T-helper 2 cell treated with Interferon-gamma antibody and Interleukin-4, amounts not matched to agents 5 μg/mL and 100 μg/mL, for 36 hours (primary cell): ENCODE measurements at regions not wholly inside any gene's neighbourhood (a gene's known extent, or its start where the extent isn't known, plus 50 kb on each side); places are given as distances from the start of the nearest gene placed in this dataset.
A peak's percentile ranks its signal among the peaks of the same experiment; 100 is the strongest.

ENCODE experiments used
- DNase-seq: peaks from one replicate; pipeline ENCODE4 v3.0.0; 2021; ENCODE audit warnings: low spot score
- H3K27ac Mint-ChIP-seq: one replicate; pipeline ENCODE4 v1.8.0; 2021; ENCODE audit warnings: mild to moderate bottlenecking, mixed read lengths
- H3K27me3 Mint-ChIP-seq: one replicate; pipeline ENCODE4 v1.8.0; 2021; ENCODE audit warnings: low read depth, mixed read lengths
- H3K36me3 Mint-ChIP-seq: one replicate; pipeline ENCODE4 v1.8.0; 2021; ENCODE audit warnings: low read depth, mixed read lengths
- H3K4me1 Mint-ChIP-seq: one replicate; pipeline ENCODE4 v1.8.0; 2021; ENCODE audit warnings: low read depth, mixed read lengths
- H3K4me3 Mint-ChIP-seq: one replicate; pipeline ENCODE4 v1.8.0; 2022; ENCODE audit warnings: mild to moderate bottlenecking, moderate library complexity, mixed read lengths
- H3K9me3 Mint-ChIP-seq: one replicate; pipeline ENCODE4 v1.8.0; 2021; ENCODE audit warnings: mixed read lengths

GRCh38 chr6:25035512-25036435, 100.0 kb upstream of the RIPOR2 start:
- DNase-seq: no peak
- Mint-ChIP-seq H3K4me3 (peak overlapping the region; percentile 89), H3K36me3 (peaks cover 9% of the 10 kb centered on the region), H3K27ac (peak overlapping the region; percentile 91), H3K27me3 (no peaks in the 10 kb centered on the region), H3K4me1 (peaks cover 54% of the 10 kb centered on the region), H3K9me3 (no peaks in the 10 kb centered on the region)

GRCh38 chr6:25036461-25036860, 100.7 kb upstream of the RIPOR2 start:
- peaks cover 61% of the 10 kb centered on the region for H3K4me1 Mint-ChIP-seq
- no peak for DNase-seq
- H3K9me3 Mint-ChIP-seq: no peaks in the 10 kb centered on the region
- H3K4me3 Mint-ChIP-seq: peak overlapping the region; percentile 89
- peak overlapping the region; percentile 91 for H3K27ac Mint-ChIP-seq
- H3K27me3 Mint-ChIP-seq: no peaks in the 10 kb centered on the region
- H3K36me3 Mint-ChIP-seq: peaks cover 10% of the 10 kb centered on the region

GRCh38 chr6:25038300-25038699, 102.5 kb upstream of the RIPOR2 start:
- Mint-ChIP-seq H3K4me1 (peaks cover 67% of the 10 kb centered on the region), H3K27me3 (no peaks in the 10 kb centered on the region), H3K36me3 (peaks cover 7% of the 10 kb centered on the region), H3K4me3 (peak overlapping the region; percentile 43), H3K27ac (peak overlapping the region; percentile 31), H3K9me3 (no peaks in the 10 kb centered on the region)
- no peak for DNase-seq

GRCh38 chr6:25038999-25039398, 103.2 kb upstream of the RIPOR2 start:
- Mint-ChIP-seq H3K27me3 (no peaks in the 10 kb centered on the region), H3K36me3 (peaks cover 7% of the 10 kb centered on the region), H3K9me3 (no peaks in the 10 kb centered on the region), H3K4me1 (peaks cover 65% of the 10 kb centered on the region), H3K4me3 (peak overlapping the region; percentile 58), H3K27ac (peak overlapping the region; percentile 72)
- no peak for DNase-seq

GRCh38 chr6:25041485-25042035, 105.8 kb upstream of the RIPOR2 start:
- H3K4me1 Mint-ChIP-seq: peaks cover 48% of the 10 kb centered on the region
- peaks cover 7% of the 10 kb centered on the region for H3K36me3 Mint-ChIP-seq
- peak overlapping the region; percentile 95 for H3K4me3 Mint-ChIP-seq
- no peaks in the 10 kb centered on the region for H3K9me3 Mint-ChIP-seq
- DNase-seq: no peak
- peak overlapping the region; percentile 94 for H3K27ac Mint-ChIP-seq
- no peaks in the 10 kb centered on the region for H3K27me3 Mint-ChIP-seq

GRCh38 chr6:25042036-25042521, 106.3 kb upstream of the RIPOR2 start:
- Mint-ChIP-seq H3K36me3 (peaks cover 7% of the 10 kb centered on the region), H3K4me1 (peaks cover 46% of the 10 kb centered on the region), H3K4me3 (peak overlapping the region; percentile 95), H3K9me3 (no peaks in the 10 kb centered on the region), H3K27me3 (no peaks in the 10 kb centered on the region), H3K27ac (peak overlapping the region; percentile 94)
- DNase-seq: no peak

- peaks cover 7% of the 10 kb centered on the region for H3K36me3 Mint-ChIP-seq
- DNase-seq: no peak
- peak overlapping the region; percentile 95 for H3K4me3 Mint-ChIP-seq
- peaks cover 43% of the 10 kb centered on the region for H3K4me1 Mint-ChIP-seq
- peak overlapping the region; percentile 94 for H3K27ac Mint-ChIP-seq
- no peaks in the 10 kb centered on the region for H3K9me3 Mint-ChIP-seq
- no peaks in the 10 kb centered on the region for H3K27me3 Mint-ChIP-seq
Observed at GRCh38 chr6:25042536-25042935, 106.8 kb upstream of the RIPOR2 start.

- no peak overlapping the region for H3K27ac Mint-ChIP-seq
- DNase-seq: no peak
- H3K4me1 Mint-ChIP-seq: peaks cover 41% of the 10 kb centered on the region
- no peaks in the 10 kb centered on the region for H3K9me3 Mint-ChIP-seq
- H3K27me3 Mint-ChIP-seq: no peaks in the 10 kb centered on the region
- no peak overlapping the region for H3K4me3 Mint-ChIP-seq
- H3K36me3 Mint-ChIP-seq: peaks cover 5% of the 10 kb centered on the region
Observed at GRCh38 chr6:25042984-25043725, 107.4 kb upstream of the RIPOR2 start.

- Mint-ChIP-seq H3K4me3 (no peak overlapping the region), H3K27ac (no peak overlapping the region), H3K36me3 (peaks cover 2% of the 10 kb centered on the region)
Observed at GRCh38 chr6:25043892-25044291, 108.1 kb upstream of the RIPOR2 start.

GRCh38 chr6:25046942-25047341, 111.2 kb upstream of the RIPOR2 start:
- no peak overlapping the region for H3K27ac Mint-ChIP-seq
- no peaks in the 10 kb centered on the region for H3K9me3 Mint-ChIP-seq
- no peak for DNase-seq
- no peak overlapping the region for H3K4me3 Mint-ChIP-seq
- H3K27me3 Mint-ChIP-seq: no peaks in the 10 kb centered on the region
- H3K4me1 Mint-ChIP-seq: peaks cover 35% of the 10 kb centered on the region
- no peaks in the 10 kb centered on the region for H3K36me3 Mint-ChIP-seq

More at GRCh38 chr6:25043892-25044291, 108.1 kb upstream of the RIPOR2 start:
- H3K9me3 Mint-ChIP-seq: no peaks in the 10 kb centered on the region
- peaks cover 34% of the 10 kb centered on the region for H3K4me1 Mint-ChIP-seq
- DNase-seq: no peak
- H3K27me3 Mint-ChIP-seq: no peaks in the 10 kb centered on the region

- Mint-ChIP-seq H3K27ac (peak overlapping the region; percentile 90), H3K4me3 (peak overlapping the region; percentile 72)
Observed at GRCh38 chr6:25050356-25050755, 114.6 kb upstream of the RIPOR2 start.

GRCh38 chr6:25051083-25051482, 115.3 kb upstream of the RIPOR2 start:
- peak overlapping the region; percentile 90 for H3K27ac Mint-ChIP-seq
- peaks cover 51% of the 10 kb centered on the region for H3K4me1 Mint-ChIP-seq
- no peaks in the 10 kb centered on the region for H3K9me3 Mint-ChIP-seq
- no peak for DNase-seq
- no peaks in the 10 kb centered on the region for H3K27me3 Mint-ChIP-seq
- peak overlapping the region; percentile 72 for H3K4me3 Mint-ChIP-seq
- no peaks in the 10 kb centered on the region for H3K36me3 Mint-ChIP-seq

More at GRCh38 chr6:25050356-25050755, 114.6 kb upstream of the RIPOR2 start:
- H3K9me3 Mint-ChIP-seq: no peaks in the 10 kb centered on the region
- H3K4me1 Mint-ChIP-seq: peaks cover 45% of the 10 kb centered on the region
- peak; percentile 74 for DNase-seq
- no peaks in the 10 kb centered on the region for H3K27me3 Mint-ChIP-seq
- no peaks in the 10 kb centered on the region for H3K36me3 Mint-ChIP-seq

GRCh38 chr6:25052181-25052580, 116.4 kb upstream of the RIPOR2 start:
- Mint-ChIP-seq H3K36me3 (no peaks in the 10 kb centered on the region), H3K4me1 (peaks cover 58% of the 10 kb centered on the region), H3K4me3 (no peak overlapping the region), H3K27me3 (no peaks in the 10 kb centered on the region), H3K9me3 (no peaks in the 10 kb centered on the region), H3K27ac (peak overlapping the region; percentile 16)
- DNase-seq: no peak
